GM19328 (cell line): ENCODE measurements at regions not wholly inside any gene's neighbourhood (a gene's known extent, or its start where the extent isn't known, plus 50 kb on each side); places are given as distances from the start of the nearest gene placed in this dataset.

Experiments used
- ATAC-seq: cut with Tn5 transposase; IDR thresholded peaks from one replicate; pipeline ENCODE4 v1.9.1; 2021; ENCODE audit warnings: mild to moderate bottlenecking, moderate library complexity; ENCODE audit not compliant: unreplicated experiment

DNA sequence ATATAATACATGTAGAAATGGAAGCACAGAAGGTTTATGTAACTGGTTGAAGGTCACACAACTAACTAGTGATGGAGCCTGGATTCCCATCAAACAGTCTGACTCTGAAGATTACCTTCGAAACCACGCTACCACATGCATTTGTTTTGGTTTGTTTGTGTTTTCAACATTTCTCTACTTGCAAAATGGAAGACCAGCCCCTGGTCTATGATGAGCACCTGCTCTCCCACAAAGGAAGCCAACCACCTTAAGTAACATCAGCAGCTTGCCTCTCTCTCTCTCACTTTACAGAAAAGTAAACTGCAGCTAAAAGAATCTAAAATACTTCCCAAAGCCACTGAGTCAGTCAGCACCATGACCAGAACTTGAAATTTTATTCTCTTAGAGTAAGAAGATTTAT, 186.9 kb upstream of the TMPO start:
- ATAC-seq = no peak

DNA sequence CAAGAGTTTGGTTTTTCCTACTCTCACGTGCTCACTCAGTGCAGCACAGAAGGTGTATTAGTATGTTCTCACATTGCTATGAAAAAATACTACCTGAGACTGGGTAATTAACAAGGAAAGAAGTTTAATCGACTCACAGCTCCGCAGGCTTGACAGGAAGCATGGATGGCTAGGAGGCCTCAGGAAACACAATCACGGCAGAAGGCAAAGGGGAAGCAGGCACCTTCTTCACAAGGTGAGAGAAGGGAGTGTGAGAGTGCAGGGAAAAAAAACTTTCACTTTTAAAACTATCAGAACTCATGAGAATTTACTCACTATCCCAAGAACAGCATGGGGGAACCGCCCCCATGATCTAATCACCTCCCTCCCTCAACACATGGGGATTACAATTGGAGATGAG, 185.8 kb upstream of the TMPO start:
- no peak for ATAC-seq

DNA sequence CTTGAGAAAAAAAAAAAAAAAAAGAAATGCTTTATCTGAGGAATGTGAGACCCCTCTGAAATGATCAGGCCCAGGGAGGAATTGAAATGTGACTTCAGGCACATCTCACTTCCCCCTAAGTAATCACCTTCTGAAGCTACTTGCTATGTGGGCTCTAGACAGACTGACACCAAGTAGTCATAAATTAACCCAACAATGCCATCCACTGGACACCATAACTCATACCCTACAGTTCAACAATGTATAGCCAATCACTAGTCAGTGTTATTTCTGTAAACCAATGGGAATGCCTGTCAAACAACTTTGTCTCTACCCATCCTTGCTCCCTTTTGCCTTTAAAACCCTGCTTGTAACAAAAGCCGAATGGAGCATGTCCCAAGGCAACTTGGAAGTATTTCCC, 182.7 kb upstream of the TMPO start:
- no peak for ATAC-seq

DNA sequence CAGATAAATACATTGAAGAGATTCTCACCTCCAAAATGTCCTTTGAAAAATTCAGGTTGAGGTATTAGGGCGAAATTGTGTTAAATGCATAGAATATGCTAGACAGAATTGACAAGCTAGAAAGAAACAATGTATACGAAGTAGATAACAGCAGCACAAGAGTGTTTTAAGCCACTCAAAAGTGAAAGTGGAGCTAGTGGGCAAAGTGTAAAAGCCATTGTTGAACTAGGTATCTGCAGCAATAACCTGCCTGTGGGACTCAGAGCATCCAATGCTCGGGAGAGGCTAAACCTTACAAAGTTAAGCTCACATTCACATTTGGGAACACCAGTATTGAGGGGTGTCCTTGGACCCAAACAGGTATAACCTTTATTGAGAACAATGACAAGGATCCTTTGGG, 180.6 kb upstream of the TMPO start:
- no peak for ATAC-seq

DNA sequence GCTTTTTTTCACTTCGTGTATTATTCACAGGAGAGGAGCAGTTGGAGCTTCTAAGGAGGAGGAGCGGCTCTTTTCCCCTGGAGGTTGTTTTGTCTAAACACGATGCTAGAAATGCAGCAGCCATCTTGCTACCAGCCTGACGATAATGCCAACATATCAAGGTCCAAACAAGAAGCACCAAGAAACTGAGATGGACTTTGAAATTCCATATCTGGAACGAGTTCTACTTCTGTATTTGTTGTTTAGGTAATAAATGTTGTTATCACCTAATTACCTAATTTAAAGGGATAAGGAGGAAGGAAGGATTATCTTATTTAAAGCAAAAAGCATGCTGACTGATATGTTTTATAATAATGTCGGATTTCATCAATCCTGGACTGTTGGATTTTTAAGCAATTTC, 174.4 kb upstream of the TMPO start:
- no peak for ATAC-seq

DNA sequence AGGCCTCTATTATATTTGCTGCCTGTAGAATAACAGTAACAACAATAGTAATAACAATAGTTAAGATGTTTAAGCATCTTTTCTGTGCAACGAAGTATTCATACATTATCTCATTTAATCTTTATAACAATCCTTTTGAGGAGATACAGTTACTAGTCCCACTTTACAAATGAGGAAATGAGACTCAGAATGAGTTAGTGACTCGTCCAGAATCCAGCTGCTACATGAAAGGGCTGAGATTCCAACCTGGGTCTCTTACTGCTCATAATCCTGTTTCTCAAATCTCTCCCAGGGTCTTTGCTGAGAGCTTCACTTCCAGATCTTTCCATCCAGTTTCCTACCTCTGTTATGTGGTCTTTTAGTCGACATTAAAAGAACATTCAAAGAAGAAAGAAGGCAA, 173.7 kb upstream of the TMPO start:
- no peak for ATAC-seq

DNA sequence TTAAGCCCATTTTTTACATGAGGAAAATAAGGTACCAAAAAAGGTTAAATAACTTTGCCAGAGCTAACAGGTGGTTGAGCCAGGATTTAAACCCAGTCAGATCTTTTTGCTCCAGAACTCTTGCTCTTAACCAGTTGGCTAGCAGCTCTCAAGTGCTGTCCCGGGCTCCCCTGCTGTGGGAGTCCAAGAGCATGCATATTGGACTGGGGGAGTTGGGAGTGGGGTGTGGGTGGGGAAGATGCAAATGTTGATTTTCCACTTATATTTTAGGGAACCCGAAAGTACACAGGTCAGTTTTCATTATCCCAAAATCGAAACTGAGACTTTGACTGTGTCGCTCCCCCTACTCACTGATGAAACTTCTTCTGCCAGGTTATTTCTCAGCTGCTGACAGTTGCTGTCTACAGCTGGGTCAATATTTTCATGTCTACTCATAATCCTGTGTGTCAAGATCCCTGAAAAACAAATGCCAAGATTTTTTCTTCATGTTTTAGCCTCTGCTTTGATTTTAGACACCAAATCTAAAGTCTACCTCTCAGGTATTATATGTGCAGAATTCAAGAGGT, 172.3 kb upstream of the TMPO start:
- no peak for ATAC-seq

DNA sequence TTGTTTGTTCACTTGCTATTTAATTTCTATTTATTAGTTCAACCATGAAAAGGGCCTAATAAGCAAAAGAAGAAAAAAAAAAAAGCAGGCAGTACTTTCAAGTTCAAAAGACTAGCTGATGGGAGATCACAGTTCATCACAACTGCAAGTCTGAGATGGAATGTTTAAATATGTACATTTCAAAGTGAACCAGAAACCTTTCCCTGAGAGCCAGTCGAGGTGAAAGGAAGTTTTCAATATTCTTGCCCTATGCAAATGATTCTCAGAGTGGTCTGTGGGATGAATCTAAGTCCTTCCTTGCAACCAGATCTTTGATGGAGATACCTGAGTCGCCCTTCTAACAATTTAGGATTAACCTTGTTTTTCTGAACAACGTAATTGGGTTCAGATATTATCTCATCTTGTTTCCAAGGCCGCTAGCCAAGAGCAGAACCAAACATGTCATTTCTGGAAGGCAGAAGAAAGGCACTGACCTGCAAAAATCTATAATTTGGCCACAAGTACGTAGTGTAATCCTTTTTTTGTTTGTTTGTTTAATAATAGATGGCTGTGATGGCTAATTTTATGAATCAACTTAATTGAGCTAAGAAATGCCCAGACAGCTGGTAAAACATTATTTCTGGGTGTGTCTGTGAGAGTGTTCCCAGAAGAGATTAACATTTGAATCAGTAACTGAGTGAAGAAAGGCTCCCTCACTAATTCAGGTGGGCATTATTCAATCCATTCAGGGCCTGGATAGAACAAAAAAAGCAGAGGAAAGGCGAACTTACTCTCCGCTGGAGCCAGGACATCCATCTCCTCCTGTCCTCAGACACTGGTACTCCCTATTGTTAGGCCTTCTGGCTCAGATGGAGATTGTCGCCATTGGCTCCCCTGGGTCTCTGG, 171.1 kb upstream of the TMPO start:
- ATAC-seq = no peak

DNA sequence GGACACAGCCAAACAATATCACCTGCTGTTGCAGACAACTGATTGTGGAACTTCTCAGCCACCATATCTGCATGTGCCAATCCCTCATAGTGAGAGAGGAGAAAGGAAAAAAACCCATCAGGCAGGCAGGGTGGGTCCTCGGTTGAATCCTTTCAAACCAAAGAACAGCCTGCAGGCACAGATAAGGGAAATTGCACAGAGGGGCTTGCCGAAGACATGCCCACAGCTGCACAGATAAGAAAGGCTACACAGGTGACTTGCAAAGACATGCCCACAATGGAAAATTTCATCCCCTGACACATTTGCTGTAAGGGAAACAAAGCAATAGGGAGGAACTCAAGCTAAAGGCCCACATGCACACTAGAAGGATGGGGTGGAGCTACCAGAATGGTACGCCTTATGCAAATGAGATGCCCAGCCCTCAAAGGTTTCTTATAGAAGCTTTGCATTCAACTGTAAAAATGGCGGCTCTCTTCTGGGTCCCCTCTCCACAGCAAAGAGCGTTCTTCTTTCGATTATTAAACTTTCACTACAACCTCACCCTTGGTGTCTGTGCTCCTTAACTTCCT, 170.0 kb upstream of the TMPO start:
- no peak for ATAC-seq

DNA sequence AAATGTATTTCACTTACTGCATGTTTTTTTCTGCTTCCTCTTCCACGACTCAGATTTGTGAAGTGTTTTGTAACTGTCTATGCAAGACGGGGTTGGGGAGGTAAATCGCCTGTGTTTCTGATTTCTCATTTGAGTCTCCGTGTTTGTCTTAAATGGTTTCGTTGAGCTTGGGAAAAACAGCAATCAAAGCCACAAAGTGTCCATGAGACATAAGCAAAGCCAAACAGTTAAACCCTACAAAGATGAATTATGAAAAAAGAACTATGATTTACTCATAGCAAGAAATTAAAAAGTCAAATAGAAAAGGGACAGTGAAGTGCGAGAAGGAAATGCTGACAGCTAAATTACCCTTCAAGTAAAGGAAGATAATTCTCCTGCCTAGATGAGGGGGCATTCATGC, 164.3 kb upstream of the TMPO start:
- no peak for ATAC-seq

DNA sequence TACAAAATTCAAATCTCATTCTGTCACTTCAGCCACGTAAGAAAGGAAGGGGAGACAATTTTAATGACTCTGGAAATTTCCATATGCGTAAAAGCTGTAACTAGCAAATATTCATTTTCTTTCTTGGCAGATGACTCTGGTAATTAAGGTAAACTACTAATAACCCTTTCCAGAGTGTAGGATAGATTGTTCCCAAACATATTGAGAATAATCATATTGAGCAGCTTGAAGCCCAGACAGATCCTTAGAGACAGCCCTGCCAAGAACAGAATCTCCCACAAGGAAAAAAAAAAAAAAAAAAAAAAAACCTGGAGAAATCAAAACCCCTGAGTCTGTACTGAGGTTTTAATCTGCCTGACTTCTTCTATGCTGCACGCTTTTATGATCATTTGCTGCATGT, 163.6 kb upstream of the TMPO start:
- ATAC-seq = no peak

DNA sequence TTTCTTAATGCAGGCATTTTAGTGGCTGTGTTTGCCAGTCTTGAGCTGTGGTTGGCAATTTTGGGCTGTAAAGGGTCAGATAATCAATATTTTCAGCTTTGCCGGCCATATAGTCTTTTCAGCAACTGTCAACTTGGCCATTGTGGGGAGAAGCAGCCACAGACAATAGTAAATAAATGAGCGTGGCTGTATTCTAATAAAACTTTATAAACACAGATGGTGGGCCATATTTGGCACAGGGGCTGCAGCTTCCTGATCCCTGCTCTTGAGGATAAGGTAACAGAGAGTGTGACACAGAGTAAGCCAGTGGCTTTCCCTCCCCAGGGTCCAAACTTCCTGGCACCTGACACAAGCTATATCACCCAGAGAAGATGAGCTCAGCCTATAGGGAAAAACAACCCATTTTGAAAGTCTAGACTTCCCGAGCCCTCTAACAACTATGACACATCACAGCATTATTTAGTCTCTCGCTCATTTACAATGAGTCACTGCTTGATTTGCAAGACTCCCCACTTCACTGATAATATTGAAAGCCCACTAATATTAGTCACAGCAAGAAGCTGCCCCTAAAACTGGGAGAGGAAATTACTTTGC, 163.1 kb upstream of the TMPO start:
- ATAC-seq = no peak

DNA sequence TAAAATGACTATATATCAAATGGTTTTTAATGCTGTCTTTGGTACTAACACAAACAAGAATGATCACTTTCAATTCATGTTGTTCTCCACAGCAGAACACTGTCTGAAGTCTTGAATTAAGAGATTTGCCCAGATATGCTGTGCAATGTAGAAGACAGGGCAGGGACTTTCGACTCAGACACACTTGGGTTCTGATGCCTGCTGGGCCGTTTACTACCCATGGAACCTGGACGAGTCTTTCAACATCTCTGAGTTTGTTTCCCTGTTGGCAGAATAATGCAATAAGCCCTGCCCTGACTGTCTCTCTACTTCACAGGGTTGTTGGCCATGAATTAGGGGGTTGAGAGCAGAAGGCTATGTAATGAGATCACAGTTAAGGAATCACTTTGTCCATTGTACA, 162.6 kb upstream of the TMPO start:
- no peak for ATAC-seq

DNA sequence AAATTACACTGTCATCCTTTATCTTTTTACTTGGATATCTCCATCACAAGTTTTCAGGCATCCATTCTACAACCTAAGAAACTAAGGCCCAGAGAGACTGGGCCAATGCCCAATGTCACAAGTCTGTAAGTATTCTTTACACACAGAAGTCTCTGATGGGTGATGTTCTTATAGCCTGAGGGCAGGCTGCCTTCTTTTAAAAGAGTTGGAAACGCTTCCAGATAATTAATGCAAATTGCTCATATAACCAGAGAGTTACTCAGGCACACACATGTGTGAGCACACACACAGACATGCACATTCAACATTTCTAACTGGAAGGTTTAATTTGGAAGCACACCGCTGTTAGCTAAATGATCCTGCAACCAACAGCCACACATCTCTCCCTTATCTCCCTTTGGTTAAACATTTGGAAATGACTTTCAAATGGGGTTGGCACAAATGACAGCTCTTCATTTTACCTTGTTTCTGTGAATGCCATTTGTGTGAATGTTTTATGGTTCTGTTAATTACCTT, 160.8 kb upstream of the TMPO start:
- no peak for ATAC-seq

DNA sequence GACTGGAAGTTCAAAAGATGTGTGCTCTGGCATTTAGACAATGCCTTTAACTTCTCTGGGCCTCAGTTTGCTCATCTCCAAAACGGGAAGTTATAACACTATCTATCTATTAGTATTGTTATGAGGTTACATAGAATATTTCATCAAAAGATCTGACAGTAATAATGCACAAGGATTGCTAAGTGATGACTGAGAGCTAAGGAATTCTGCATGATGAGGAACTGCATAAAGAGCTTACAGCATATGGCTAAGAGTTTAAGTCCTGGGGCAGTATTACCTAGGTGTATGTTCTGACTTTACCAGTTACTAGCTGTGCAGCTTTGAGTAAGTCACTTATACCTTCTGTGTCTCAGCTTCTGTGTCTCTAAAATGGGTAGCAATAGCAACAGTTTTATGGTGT, 160.1 kb upstream of the TMPO start:
- no peak for ATAC-seq

DNA sequence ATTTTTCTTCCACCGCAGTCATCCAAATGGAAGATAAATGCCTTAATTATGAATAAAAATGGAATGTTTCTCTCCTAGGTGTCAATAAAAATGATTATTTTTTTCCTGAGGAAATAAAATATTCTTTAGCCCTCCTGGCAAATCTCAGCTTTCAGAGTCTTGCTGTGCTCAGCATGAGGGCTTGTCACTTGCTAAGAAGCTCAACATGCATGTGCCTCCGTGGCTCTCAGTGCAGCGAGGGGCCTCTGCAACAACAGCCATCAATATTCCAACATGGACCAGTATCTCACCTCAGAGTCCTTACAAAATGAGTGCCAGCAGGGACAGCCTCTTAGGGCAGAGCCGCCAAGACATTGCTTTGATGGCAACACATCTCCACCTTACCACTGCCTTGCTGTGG, 159.5 kb upstream of the TMPO start:
- ATAC-seq = no peak

DNA sequence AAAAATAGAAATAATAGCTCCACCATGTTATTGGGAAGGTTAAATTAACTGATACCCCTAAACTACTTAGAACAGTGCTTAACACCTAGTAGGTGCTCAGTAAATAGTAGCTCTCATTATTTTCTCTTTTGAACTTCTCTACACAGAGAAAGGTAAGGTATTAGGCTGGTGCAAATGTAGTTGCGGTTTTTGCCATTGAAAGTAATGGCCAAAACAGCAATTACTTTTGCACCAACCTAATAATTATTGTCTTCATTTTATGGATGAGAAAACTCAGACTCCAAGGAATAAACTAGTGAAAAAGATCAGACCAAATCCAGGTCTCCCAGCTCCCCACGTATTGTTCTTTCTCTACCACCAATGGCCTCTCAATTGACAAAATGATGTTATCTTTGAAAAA, 157.2 kb upstream of the TMPO start:
- no peak for ATAC-seq

DNA sequence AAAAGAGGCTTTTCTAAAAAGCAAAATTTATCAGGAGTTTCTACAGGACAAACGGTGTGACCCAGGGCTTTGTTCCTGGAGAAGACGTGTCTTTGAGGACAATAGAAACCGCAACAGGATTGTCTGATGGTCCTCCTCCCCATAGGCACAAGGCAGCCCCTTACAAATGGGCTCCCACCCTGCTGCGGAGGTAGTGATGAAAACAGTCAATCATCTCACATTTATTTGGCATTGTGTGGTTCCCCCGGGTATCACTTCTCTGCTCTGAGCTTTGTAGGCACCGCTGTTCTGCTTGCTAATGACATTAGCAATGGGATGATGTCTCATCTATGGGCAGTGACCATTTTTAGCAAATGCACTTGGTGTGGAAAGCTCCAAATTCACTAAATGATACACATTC, 155.5 kb upstream of the TMPO start:
- no peak for ATAC-seq

DNA sequence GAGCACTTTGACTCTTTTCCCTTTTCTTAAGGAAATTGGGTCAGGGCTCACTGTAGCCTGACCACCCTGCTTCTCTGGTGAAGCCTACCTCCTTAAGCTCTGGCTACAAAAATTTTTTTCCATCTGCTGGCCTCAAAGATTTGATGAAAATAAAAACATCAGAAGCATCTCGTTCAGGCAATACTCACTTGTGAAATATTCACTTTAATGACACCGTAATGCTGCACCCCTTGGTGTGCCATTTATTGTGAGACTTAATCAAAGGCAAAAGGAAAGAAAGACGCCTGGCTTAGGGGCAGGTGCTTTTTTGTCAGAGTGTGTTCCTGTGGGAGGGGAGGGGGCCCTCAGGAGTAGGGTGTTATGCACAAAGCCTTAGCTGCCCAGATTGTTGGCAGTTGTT, 155.0 kb upstream of the TMPO start:
- ATAC-seq = no peak

DNA sequence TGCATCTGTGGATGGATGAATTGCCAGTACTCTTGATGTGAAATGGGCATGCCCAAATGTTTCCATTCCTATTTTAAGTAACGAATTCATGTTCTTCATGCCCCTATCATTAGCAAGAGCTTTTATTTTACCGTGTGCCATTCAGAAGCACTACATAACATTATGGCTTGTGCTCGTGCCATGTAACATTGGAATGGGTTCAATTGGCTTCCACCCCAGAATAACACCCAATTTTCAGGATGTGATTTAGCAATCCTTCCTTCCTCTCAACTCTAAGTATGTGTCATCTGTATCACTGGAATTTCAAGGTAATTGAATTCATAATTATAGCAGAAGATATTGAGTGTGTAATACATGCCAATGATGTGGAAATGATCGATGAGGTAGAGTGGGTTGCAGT, 145.8 kb upstream of the TMPO start:
- no peak for ATAC-seq

DNA sequence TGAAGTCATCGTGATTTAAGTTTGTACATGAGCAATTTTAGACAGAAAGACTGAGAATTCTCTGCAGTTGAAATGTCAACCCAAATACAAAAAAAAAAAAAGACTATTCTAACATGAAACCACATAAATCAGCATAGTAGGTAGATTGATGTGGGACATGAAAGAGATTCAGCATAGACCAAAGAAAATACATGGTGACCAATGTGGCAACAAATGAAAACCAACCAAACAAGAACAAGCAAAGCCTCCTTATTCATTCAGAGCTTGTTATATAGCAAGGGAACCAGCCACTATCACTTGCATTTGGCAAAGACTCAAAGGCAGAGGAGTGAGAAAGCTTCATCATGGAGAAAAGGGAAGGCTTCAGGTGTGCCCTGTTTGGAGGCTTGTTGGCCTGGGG, 144.4 kb upstream of the TMPO start:
- no peak for ATAC-seq

DNA sequence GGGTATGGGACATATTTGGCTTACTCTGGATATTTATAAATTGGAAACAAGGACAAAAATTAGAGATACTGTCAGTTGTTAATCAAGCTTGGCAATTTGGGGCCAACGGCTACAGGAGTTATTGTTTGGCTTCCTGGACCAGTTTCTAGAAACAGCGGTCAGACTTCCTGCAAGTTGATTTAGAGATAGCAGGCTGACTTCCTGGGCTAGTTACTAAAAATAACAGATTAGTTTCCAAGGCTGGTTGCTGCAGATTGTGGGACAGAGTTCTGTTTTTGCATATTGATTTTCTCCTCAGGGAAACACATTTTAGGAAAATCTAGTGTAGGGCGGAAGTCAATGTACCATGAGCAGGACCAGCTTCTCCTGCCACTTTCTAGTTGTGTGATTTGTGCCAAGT, 144.0 kb upstream of the TMPO start:
- ATAC-seq = no peak
